Umbilical cord (tissue), 1 donor: ENCODE measurements at regions not wholly inside any gene's neighbourhood (a gene's known extent, or its start where the extent isn't known, plus 50 kb on each side); places are given as distances from the start of the nearest gene placed in this dataset.
A peak's percentile ranks its signal among the peaks of the same experiment; 100 is the strongest.

Source experiments
- DNase-seq: peaks from one replicate; pipeline ENCODE4 v3.0.0-alpha.2; 2015; ENCODE audit warnings: low spot score

GRCh38 chrX:11952176-11952720 is 186.0 kb upstream of the FRMPD4 start:
- DNase-seq, result peak; percentile 45

GRCh38 chrX:11953615-11954014 is 184.7 kb upstream of the FRMPD4 start:
- DNase-seq, result peak; percentile 36

- DNase-seq, result peak; percentile 27
Observed at GRCh38 chrX:11954176-11954575, 184.1 kb upstream of the FRMPD4 start.

DNA sequence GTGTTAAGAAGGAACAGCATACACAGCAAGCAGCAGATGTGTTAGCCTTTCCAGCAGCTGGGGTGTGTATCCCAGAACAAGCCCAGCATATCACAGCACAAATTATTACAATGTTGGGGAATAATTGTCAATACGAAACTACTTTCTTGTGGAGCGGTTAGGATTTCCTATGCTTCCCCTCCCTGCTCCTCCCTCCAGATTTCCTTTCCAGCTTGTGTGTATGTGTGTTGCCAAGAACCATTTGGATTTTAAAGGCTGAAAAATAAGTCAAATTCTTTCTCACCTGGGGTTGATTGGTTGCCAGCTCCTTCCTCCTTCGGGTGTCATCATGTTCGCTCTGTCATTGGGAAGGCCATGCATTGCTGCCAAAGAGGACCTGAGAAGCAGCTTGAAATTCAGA is 178.2 kb upstream of the FRMPD4 start:
- DNase-seq, result no peak

- DNase-seq, result no peak
Observed at GRCh38 chrX:11965436-11965835, 172.8 kb upstream of the FRMPD4 start.

- DNase-seq, result no peak
Observed at GRCh38 chrX:11967986-11968869, 170.0 kb upstream of the FRMPD4 start.

- DNase-seq, result no peak
Observed at GRCh38 chrX:11968991-11969390, 169.3 kb upstream of the FRMPD4 start.

DNA sequence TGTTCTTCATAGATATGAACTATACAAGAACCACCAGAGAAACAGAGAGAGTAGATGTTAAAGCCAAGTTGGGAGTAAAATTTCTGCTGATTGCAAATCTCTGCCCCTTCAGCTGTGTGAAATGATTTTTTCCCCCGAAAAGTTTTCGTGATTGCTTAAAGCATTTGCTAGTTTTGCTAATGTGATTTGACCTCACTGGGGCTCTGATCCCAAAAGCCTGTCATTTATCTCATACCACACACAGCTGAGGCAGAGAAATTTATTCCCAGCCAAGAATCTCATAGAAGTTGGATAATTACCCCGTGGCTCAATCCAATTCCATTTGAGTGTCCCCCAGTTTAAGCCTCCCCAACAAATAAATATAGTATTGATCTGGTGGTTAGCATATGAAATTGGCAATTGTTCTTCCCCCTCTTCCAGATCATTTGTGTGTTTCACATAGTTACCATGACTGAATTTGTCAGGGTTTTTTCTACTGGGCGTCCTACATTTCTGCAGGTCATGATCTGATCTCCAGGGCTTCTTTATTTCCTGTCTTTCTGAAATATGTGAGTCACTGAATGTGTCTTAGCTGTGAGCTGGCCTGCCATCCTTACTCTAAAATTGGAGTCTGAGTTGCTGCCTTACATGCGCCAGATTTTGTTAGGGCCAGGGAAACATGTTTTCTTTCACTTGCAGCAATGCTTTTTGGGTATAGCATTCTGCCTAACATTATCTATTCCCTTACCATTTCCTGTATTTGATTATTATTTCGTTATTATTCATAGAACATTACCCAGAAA is 167.5 kb upstream of the FRMPD4 start:
- no peak for DNase-seq

DNA sequence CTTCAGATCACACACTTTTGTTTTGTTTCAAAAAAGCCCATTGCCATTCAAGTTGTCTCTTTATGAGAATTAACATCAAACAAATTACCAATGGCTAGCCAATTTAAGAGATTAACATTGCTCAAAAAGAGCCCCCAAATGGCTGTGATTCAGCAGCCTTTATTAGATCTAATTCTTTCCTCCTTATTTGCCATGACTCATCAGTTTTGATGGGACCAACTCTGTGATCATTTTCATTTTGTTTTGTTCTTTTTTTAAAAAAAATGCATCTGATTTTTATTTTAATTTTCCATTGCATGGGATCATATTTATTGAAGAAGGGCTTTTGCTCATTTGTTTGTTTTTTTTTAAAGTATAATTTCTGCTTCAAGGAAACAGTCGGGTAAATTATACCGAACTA is 161.6 kb upstream of the FRMPD4 start:
- no peak for DNase-seq

GRCh38 chrX:11992271-11992670 is 146.0 kb upstream of the FRMPD4 start:
- DNase-seq, result no peak

- no peak for DNase-seq
Observed at GRCh38 chrX:11995146-11995545, 143.1 kb upstream of the FRMPD4 start.

GRCh38 chrX:11996810-11997209 is 141.5 kb upstream of the FRMPD4 start:
- DNase-seq, result no peak

DNA sequence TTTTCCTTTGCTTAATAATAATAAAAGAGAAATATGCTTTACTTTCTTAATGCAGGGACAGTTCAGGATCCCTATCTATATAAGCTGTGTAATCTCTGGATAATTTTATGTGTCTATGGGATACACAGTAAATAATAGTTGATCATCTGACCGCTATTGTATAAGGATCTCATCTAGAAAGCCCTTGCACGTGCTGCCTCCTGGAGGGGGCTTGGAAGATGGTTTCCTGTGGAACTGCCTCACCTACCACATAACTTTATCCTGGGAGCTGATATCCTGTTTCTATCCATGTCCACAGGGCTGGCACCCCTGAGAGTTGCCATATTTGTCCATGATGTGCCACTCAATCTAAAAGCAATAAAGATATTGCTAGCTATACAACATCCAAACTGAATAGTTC is 139.3 kb upstream of the FRMPD4 start:
- DNase-seq, result no peak

- DNase-seq, result no peak
Observed at GRCh38 chrX:12002876-12003275, 135.4 kb upstream of the FRMPD4 start.

DNA sequence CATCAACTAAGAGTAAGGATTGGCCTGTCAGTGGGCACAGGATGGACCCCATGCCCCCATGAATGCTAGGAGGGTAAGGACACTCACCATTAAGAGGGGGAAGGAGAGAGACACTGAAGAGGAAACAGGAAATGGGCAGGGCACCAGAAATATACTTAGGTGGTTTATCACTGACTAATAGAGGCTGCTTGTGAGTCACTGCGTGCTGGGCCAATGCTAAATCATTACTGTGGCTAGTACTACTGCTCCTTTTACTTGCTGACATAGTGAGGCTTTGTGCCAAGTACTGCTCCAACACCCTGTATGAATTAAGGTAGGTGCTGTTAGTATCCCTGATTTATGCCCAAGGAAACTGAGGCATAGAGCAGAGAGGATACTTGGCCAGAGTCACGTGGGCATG is 130.4 kb upstream of the FRMPD4 start:
- no peak for DNase-seq

- DNase-seq, result no peak
Observed at GRCh38 chrX:12010436-12010835, 127.8 kb upstream of the FRMPD4 start.

DNA sequence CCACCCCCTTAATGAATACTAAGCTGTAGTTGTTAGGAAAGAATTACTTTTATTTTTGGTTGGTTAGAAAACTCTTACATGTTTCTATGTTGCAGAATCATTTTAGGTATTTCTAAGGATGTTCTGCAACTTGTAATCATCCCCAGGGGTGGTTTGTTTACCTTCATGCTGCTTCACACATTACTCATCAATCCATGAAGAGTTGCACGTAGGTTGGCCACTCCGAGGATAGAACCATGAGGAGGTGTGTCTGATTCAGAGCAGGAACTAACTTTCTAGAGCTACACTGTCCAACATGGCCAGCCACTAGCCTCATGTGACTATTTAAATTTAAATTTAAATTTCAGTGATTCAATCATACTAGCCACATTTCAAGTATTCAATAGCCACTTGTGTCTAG is 127.2 kb upstream of the FRMPD4 start:
- no peak for DNase-seq

DNA sequence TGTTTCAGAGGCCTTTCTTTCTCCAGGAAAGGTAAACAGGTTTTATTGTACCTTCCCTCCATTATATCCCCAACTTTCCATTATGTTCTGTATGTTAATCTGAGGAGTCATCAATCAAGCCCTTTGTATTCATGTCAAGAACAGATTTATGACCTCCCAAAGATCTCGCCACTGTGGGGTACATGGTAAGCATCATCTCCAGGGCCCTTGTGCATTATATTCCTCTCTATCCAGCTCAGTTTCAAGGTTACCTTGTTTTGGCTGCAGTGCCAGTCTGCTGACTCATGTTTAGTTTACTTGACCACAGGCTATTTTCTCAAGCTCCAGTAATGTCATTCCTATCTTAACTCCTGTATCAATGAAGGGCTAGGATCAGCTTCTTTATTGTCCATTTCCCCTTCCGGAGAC is 125.1 kb upstream of the FRMPD4 start:
- DNase-seq, result no peak

DNA sequence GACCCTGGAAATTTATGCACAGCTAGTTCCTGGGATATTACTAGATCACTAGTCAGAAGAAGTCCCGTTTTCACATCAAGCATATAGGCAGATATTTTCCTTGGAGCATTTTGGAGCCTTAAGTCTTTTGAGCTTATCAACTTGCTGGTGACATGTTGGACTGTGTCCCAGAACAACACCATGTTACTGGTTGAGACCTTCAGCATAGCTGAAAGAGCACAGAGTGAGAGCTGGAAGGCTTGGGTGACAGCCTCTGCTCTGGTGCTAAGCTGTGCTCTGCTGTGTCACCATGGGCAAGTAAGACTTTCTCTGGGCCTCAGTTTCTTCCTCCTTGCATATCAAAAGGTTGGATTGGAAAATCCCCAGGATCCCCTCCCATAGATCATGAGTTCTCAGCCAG is 116.6 kb upstream of the FRMPD4 start:
- DNase-seq, result peak; percentile 16

- DNase-seq, result no peak
Observed at GRCh38 chrX:12026481-12026880, 111.8 kb upstream of the FRMPD4 start.

DNA sequence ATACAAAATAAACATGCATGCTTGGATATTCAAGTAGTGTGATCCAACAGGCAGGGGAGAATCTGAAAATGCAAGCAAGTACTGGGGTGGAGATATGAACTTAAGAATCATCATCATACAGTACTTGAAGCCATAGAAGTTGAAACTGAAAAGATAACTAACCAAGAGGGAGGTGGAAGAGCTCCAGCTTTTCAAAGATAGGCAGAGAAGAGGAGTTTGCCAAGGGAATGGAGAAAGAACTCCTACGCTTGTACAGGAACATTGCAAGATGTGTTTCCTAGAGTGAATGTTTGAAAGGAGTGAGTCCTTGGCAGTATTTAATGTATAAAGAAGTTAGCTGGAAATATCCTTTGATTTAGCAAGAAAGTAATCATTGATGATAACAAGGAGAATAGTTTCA is 106.2 kb upstream of the FRMPD4 start:
- DNase-seq, result no peak

- no peak for DNase-seq
Observed at GRCh38 chrX:12034741-12035140, 103.5 kb upstream of the FRMPD4 start.

- DNase-seq, result no peak
Observed at GRCh38 chrX:12042615-12043014, 95.7 kb upstream of the FRMPD4 start.
